ENCODE measurements at regions not wholly inside any gene's neighbourhood (a gene's known extent, or its start where the extent isn't known, plus 50 kb on each side); places are given as distances from the start of the nearest gene placed in this dataset.

GRCh38 chr11:80783561-80783960 lies 1342.7 kb upstream of the TENM4 start:
- TF ChIP-seq, protein P1, sequence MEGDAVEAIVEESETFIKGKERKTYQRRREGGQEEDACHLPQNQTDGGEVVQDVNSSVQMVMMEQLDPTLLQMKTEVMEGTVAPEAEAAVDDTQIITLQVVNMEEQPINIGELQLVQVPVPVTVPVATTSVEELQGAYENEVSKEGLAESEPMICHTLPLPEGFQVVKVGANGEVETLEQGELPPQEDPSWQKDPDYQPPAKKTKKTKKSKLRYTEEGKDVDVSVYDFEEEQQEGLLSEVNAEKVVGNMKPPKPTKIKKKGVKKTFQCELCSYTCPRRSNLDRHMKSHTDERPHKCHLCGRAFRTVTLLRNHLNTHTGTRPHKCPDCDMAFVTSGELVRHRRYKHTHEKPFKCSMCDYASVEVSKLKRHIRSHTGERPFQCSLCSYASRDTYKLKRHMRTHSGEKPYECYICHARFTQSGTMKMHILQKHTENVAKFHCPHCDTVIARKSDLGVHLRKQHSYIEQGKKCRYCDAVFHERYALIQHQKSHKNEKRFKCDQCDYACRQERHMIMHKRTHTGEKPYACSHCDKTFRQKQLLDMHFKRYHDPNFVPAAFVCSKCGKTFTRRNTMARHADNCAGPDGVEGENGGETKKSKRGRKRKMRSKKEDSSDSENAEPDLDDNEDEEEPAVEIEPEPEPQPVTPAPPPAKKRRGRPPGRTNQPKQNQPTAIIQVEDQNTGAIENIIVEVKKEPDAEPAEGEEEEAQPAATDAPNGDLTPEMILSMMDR (IDR thresholded peaks at IDR 0.05): no peak
- TF ChIP-seq POLR2A (IDR thresholded peaks at IDR 0.05): no peak

Measured in Peyer's patch (tissue), 4 donors.